Endothelial cell of umbilical vein (primary cell): ENCODE measurements at regions not wholly inside any gene's neighbourhood (a gene's known extent, or its start where the extent isn't known, plus 50 kb on each side); places are given as distances from the start of the nearest gene placed in this dataset.

ENCODE experiments used
- EZH2 ChIP-seq: IDR thresholded peaks from 2 replicates; pipeline ENCODE4 v1.6.1; 2012; ENCODE audit warnings: borderline replicate concordance, low read depth, mild to moderate bottlenecking, moderate library complexity, low read length, inconsistent platforms; ENCODE audit not compliant: severe bottlenecking
- GATA2 ChIP-seq: IDR thresholded peaks from 2 replicates; pipeline ENCODE4 v1.7.0; 2011; ENCODE audit warnings: low read depth, mild to moderate bottlenecking, moderate library complexity, mixed read lengths, low read length; ENCODE audit not compliant: insufficient read length, insufficient read depth
- JUN ChIP-seq: IDR thresholded peaks from 2 replicates; pipeline ENCODE4 v1.6.1; 2011; ENCODE audit warnings: borderline replicate concordance, low read depth; ENCODE audit not compliant: insufficient read length, insufficient read depth
- POLR2A ChIP-seq: IDR thresholded peaks from 2 replicates; pipeline ENCODE4 v1.6.1; 2012; ENCODE audit warnings: low read depth, mild to moderate bottlenecking, control low read depth, low read length
- POLR2AphosphoS5 ChIP-seq: IDR thresholded peaks from 2 replicates; pipeline ENCODE4 v1.6.1; 2012; ENCODE audit warnings: low read depth, mild to moderate bottlenecking, control low read depth, low read length, moderate library complexity; ENCODE audit not compliant: insufficient read depth
- TF ChIP-seq, protein P1 (sequence below): IDR thresholded peaks from 2 replicates; pipeline ENCODE4 v1.6.1; 2011; ENCODE audit not compliant: insufficient read depth, insufficient read length
- TF ChIP-seq, protein P2 (sequence below), 2 donors: IDR thresholded peaks; 1 replicate in 1 of 2; 2 replicates in 1 of 2; pipeline ENCODE4 v1.5.1; 2011; ENCODE audit warnings: low read length in 2 of 2, mild to moderate bottlenecking in 2 of 2, moderate library complexity in 2 of 2, control low read depth in 1 of 2, inconsistent platforms in 1 of 2, low read depth in 1 of 2; ENCODE audit not compliant: insufficient read depth in 1 of 2; ENCODE audit errors: extremely low read depth in 1 of 2

GRCh38 chrY:21121065-21121464, 365.2 kb downstream of the RPS4Y2 start:
- TF ChIP-seq EZH2, result no peak
- TF ChIP-seq, protein P1, sequence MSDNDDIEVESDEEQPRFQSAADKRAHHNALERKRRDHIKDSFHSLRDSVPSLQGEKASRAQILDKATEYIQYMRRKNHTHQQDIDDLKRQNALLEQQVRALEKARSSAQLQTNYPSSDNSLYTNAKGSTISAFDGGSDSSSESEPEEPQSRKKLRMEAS, result no peak
- TF ChIP-seq POLR2AphosphoS5, result no peak
- TF ChIP-seq, protein P2, sequence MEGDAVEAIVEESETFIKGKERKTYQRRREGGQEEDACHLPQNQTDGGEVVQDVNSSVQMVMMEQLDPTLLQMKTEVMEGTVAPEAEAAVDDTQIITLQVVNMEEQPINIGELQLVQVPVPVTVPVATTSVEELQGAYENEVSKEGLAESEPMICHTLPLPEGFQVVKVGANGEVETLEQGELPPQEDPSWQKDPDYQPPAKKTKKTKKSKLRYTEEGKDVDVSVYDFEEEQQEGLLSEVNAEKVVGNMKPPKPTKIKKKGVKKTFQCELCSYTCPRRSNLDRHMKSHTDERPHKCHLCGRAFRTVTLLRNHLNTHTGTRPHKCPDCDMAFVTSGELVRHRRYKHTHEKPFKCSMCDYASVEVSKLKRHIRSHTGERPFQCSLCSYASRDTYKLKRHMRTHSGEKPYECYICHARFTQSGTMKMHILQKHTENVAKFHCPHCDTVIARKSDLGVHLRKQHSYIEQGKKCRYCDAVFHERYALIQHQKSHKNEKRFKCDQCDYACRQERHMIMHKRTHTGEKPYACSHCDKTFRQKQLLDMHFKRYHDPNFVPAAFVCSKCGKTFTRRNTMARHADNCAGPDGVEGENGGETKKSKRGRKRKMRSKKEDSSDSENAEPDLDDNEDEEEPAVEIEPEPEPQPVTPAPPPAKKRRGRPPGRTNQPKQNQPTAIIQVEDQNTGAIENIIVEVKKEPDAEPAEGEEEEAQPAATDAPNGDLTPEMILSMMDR (IDR thresholded peaks at IDR 0.05; ENCODE audit: extremely low read depth in 1 of 2, insufficient read depth in 1 of 2, low read depth in 1 of 2, low read length in 2 of 2), result no peak
- TF ChIP-seq GATA2, result no peak
- no peak for TF ChIP-seq JUN
- TF ChIP-seq POLR2A, result no peak
